Ishikawa (cell line): ENCODE measurements at regions not wholly inside any gene's neighbourhood (a gene's known extent, or its start where the extent isn't known, plus 50 kb on each side); places are given as distances from the start of the nearest gene placed in this dataset.
A peak's percentile ranks its signal among the peaks of the same experiment; 100 is the strongest.

ENCODE experiments used
- CEBPB ChIP-seq: IDR thresholded peaks from 2 replicates; pipeline ENCODE4 v1.6.1; 2012
- CREB1 ChIP-seq: IDR thresholded peaks from 2 replicates; pipeline ENCODE4 v1.6.1; 2012; ENCODE audit warnings: low read depth
- EGR1 ChIP-seq: IDR thresholded peaks from 2 replicates; pipeline ENCODE4 v1.6.1; 2012
- EP300 ChIP-seq: IDR thresholded peaks from 2 replicates; pipeline ENCODE4 v1.6.1; 2012; ENCODE audit warnings: borderline replicate concordance
- FOXM1 ChIP-seq: IDR thresholded peaks from 2 replicates; pipeline ENCODE4 v1.6.1; 2012; ENCODE audit warnings: low read depth, borderline replicate concordance
- MAX ChIP-seq: IDR thresholded peaks from 2 replicates; pipeline ENCODE4 v1.6.1; 2012
- NFIC ChIP-seq: IDR thresholded peaks from 2 replicates; pipeline ENCODE4 v1.6.1; 2012
- RAD21 ChIP-seq: IDR thresholded peaks from 2 replicates; pipeline ENCODE4 v1.6.1; 2012; ENCODE audit warnings: low read depth
- REST ChIP-seq: IDR thresholded peaks from 2 replicates; pipeline ENCODE4 v1.6.1; 2012; ENCODE audit warnings: low read depth, mild to moderate bottlenecking
- TAF1 ChIP-seq: IDR thresholded peaks from 2 replicates; pipeline ENCODE4 v1.6.1; 2012; ENCODE audit warnings: low read depth, mild to moderate bottlenecking
- TCF12 ChIP-seq: IDR thresholded peaks from 2 replicates; pipeline ENCODE4 v1.6.1; 2012; ENCODE audit warnings: low read depth
- TEAD4 ChIP-seq: IDR thresholded peaks from 2 replicates; pipeline ENCODE4 v1.6.1; 2012
- USF1 ChIP-seq: IDR thresholded peaks from 2 replicates; pipeline ENCODE4 v1.6.1; 2012
- YY1 ChIP-seq: IDR thresholded peaks from 2 replicates; pipeline ENCODE4 v1.6.1; 2012; ENCODE audit warnings: low read depth
- ZBTB7A ChIP-seq: IDR thresholded peaks from 2 replicates; pipeline ENCODE4 v1.6.1; 2012; ENCODE audit warnings: low read depth

GRCh38 chr6:113481910-113482309 lies 375.2 kb upstream of the MARCKS start:
- TF ChIP-seq EGR1 (no peak), TCF12 (no peak), CREB1 (no peak), TEAD4 (no peak), CEBPB (no peak), MAX (no peak), EP300 (no peak), USF1 (no peak)

- TF ChIP-seq EP300 (no peak), CEBPB (no peak), TCF12 (no peak), MAX (no peak)
Measured at GRCh38 chr6:113482771-113483170, 374.4 kb upstream of the MARCKS start.

- TF ChIP-seq TAF1 (no peak), YY1 (no peak), CREB1 (no peak), MAX (no peak), EP300 (no peak), EGR1 (no peak), CEBPB (no peak), USF1 (no peak), NFIC (no peak), REST (no peak), TEAD4 (no peak), FOXM1 (no peak), RAD21 (no peak)
Measured at GRCh38 chr6:113486199-113486598, 370.9 kb upstream of the MARCKS start.

GRCh38 chr6:113487489-113488058 lies 369.6 kb upstream of the MARCKS start:
- TF ChIP-seq EGR1 (no peak), ZBTB7A (no peak), MAX (no peak), TCF12 (no peak), REST (no peak), NFIC (no peak)

GRCh38 chr6:113488061-113488460 lies 369.1 kb upstream of the MARCKS start:
- no peak for TF ChIP-seq CREB1
- no peak for TF ChIP-seq YY1
- TF ChIP-seq RAD21 = peak; percentile 25; the same call in 1 of the 2 replicates
- no peak for TF ChIP-seq USF1

GRCh38 chr6:113488812-113489685 lies 368.1 kb upstream of the MARCKS start:
- TF ChIP-seq RAD21 (peak; percentile 33; the same call in 1 of the 2 replicates), TEAD4 (no peak)
